Ovary (tissue), 3 donors: ENCODE measurements at regions not wholly inside any gene's neighbourhood (a gene's known extent, or its start where the extent isn't known, plus 50 kb on each side); places are given as distances from the start of the nearest gene placed in this dataset.
"Not testable (repeated sequence)": the region's sequence is repeated elsewhere in the genome, so short reads cannot be mapped to it uniquely, and the experiment has no call there.

Experiments used
- EP300 ChIP-seq: sonication (generic); formaldehyde crosslinking; IDR thresholded peaks from one replicate; pipeline ENCODE4 v1.6.1; 2017; ENCODE audit warnings: antibody characterized with exemption
- POLR2A ChIP-seq: fragments of 450-650 bp; IDR thresholded peaks from one replicate; pipeline ENCODE4 v1.6.1; 2017; ENCODE audit warnings: antibody characterized with exemption, mild to moderate bottlenecking, moderate library complexity
- TF ChIP-seq, protein P1 (sequence below), 3 donors: fragments of 450-650 bp in 2 of 3; fragments of 200-600 bp in 1 of 3; IDR thresholded peaks; one replicate each; pipeline versions ENCODE4 v1.5.1 to v1.8.0; 2016 to 2022; ENCODE audit warnings: antibody characterized with exemption in 3 of 3, mild to moderate bottlenecking in 1 of 3
- donor health status: DM: no; HTN: no; CAD: no.

GRCh38 chr12:8377756-8378155, 78.0 kb upstream of the CLEC6A start:
- TF ChIP-seq, protein P1, sequence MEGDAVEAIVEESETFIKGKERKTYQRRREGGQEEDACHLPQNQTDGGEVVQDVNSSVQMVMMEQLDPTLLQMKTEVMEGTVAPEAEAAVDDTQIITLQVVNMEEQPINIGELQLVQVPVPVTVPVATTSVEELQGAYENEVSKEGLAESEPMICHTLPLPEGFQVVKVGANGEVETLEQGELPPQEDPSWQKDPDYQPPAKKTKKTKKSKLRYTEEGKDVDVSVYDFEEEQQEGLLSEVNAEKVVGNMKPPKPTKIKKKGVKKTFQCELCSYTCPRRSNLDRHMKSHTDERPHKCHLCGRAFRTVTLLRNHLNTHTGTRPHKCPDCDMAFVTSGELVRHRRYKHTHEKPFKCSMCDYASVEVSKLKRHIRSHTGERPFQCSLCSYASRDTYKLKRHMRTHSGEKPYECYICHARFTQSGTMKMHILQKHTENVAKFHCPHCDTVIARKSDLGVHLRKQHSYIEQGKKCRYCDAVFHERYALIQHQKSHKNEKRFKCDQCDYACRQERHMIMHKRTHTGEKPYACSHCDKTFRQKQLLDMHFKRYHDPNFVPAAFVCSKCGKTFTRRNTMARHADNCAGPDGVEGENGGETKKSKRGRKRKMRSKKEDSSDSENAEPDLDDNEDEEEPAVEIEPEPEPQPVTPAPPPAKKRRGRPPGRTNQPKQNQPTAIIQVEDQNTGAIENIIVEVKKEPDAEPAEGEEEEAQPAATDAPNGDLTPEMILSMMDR (IDR thresholded peaks at IDR 0.05), result not testable (repeated sequence)
- not testable (repeated sequence) for TF ChIP-seq POLR2A, EP300
